K562 (cell line): ENCODE measurements at regions not wholly inside any gene's neighbourhood (a gene's known extent, or its start where the extent isn't known, plus 50 kb on each side); places are given as distances from the start of the nearest gene placed in this dataset.

ENCODE experiments used
- ATAC-seq: fragments of 200-7000 bp; cut with Tn5 transposase; 3 replicates; pipeline ENCODE4 v1.9.1; 2020; ENCODE audit warnings: moderate library complexity
- BruUV-seq: library from RNA; stranded (reverse); fragments of 400-500 nt; replicated peaks from 2 replicates; lab custom pipeline; 2021; lab: Mats Ljungman, UMichigan
- CTCF ChIA-PET: fragments of 300-600 bp; formaldehyde crosslinking; extraction: SDS; loops from one replicate; lab custom pipeline; 2021; ENCODE audit warnings: low intra/inter-chr PET ratio; lab: Yijun Ruan, JAX
- POLR2A ChIA-PET: fragments of 300-600, 350-650 bp; sonication (Branson Sonifier 250); formaldehyde crosslinking; extraction: SDS; loops from one replicate; lab custom pipeline; 2021; ENCODE audit warnings: antibody characterized with exemption, inconsistent platforms; lab: Yijun Ruan, JAX
- DNase-seq, 4 experiments: peaks; one replicate each; pipeline versions ENCODE4 v3.0.0 to v3.0.0-alpha.2; 2011 to 2018; ENCODE audit warnings: low spot score in 3 of 4, mixed read lengths in 3 of 4; ENCODE audit errors: extremely low read depth in 1 of 4
- FAIRE-seq: peaks from 2 replicates; lab custom pipeline; 2011; peaks lifted over from hg19 to GRCh38; lab: Jason Lieb, UNC
- H2AFZ ChIP-seq: 2 replicates; pipeline ENCODE4 v1.6.0; 2011; ENCODE audit warnings: low read depth, low read length, control low read depth, inconsistent platforms
- H3K27ac ChIP-seq: fragments of 200-600 bp; 3 replicates; pipeline ENCODE4 v1.8.0; 2011; ENCODE audit warnings: low read depth, mild to moderate bottlenecking, control low read depth, inconsistent platforms, low read length, moderate library complexity, mixed read lengths; ENCODE audit errors: extremely low read depth
- H3K27me3 ChIP-seq, 2 experiments: fragments of 300-600 bp in 1 of 2; 2 replicates in 1 of 2; 3 replicates in 1 of 2; pipeline versions ENCODE4 v1.6.0 to v1.8.0; 2011; ENCODE audit warnings: inconsistent platforms in 2 of 2, low read length in 2 of 2, mild to moderate bottlenecking in 1 of 2, mixed read lengths in 1 of 2, moderate library complexity in 1 of 2; ENCODE audit not compliant: control insufficient read depth in 2 of 2, insufficient read depth in 2 of 2
- H3K36me3 ChIP-seq: fragments of 300-600 bp; 3 replicates; pipeline ENCODE4 v1.8.0; 2011; ENCODE audit warnings: mild to moderate bottlenecking, low read length, inconsistent platforms; ENCODE audit not compliant: control insufficient read depth, insufficient read depth
- H3K4me1 ChIP-seq, 2 experiments: fragments of 200-600 bp in 1 of 2; replicated peaks in 1 of 2; 2 replicates in 1 of 2; 3 replicates in 1 of 2; pipeline versions ENCODE4 v1.5.1 to v1.8.0; 2011; ENCODE audit warnings: inconsistent platforms in 2 of 2, low read length in 2 of 2, mild to moderate bottlenecking in 1 of 2, mixed read lengths in 1 of 2, moderate library complexity in 1 of 2; ENCODE audit not compliant: control insufficient read depth in 2 of 2, insufficient read depth in 2 of 2
- H3K4me2 ChIP-seq: 2 replicates; pipeline ENCODE4 v1.6.1; 2011; ENCODE audit warnings: low read length, control low read depth, inconsistent platforms, mixed read lengths; ENCODE audit not compliant: insufficient read depth
- H3K4me3 ChIP-seq: fragments of 200-600 bp; sonication (generic), shearing (Covaris generic); 2 replicates; pipeline ENCODE4 v1.5.1; 2016; ENCODE audit warnings: control low read depth, inconsistent platforms
- H3K79me2 ChIP-seq: fragments of 200-600 bp; 3 replicates; pipeline ENCODE4 v1.8.0; 2011; ENCODE audit warnings: low read length, inconsistent platforms; ENCODE audit not compliant: control insufficient read depth, insufficient read depth
- H3K9ac ChIP-seq, 2 experiments: 2 replicates each; pipeline versions ENCODE4 v1.6.0 to v1.6.1; 2011; ENCODE audit warnings: low read depth in 2 of 2, low read length in 2 of 2, control low read depth in 1 of 2, inconsistent platforms in 1 of 2, mild to moderate bottlenecking in 1 of 2, mixed read lengths in 1 of 2; ENCODE audit not compliant: insufficient read depth in 1 of 2
- H3K9me1 ChIP-seq: one replicate; pipeline ENCODE4 v1.6.0; 2011; ENCODE audit warnings: inconsistent platforms, mild to moderate bottlenecking, low read length, moderate library complexity; ENCODE audit not compliant: control insufficient read depth, insufficient read depth
- H3K9me3 ChIP-seq: replicated peaks from 2 replicates; pipeline ENCODE4 v1.5.1; 2011; ENCODE audit warnings: low read depth, low read length, inconsistent platforms; ENCODE audit not compliant: control insufficient read depth, insufficient read depth
- H4K20me1 ChIP-seq: replicated peaks from 2 replicates; pipeline ENCODE4 v1.6.1; 2011; ENCODE audit warnings: low read length, inconsistent platforms, mixed read lengths; ENCODE audit not compliant: control insufficient read depth, insufficient read depth
- GATAD2B ChIP-seq: fragments of 450-650 bp; IDR thresholded peaks from 2 replicates; pipeline ENCODE4 v1.6.1; 2017; ENCODE audit warnings: mild to moderate bottlenecking, borderline replicate concordance
- HDAC1 ChIP-seq, 2 experiments: fragments of 450-650 bp; IDR thresholded peaks; 2 replicates each; pipeline ENCODE4 v1.6.1; 2016 to 2017; ENCODE audit warnings: inconsistent platforms in 1 of 2, mild to moderate bottlenecking in 1 of 2, moderate library complexity in 1 of 2
- HMGN3 ChIP-seq: IDR thresholded peaks from 2 replicates; pipeline ENCODE4 v1.6.1; 2011; ENCODE audit warnings: borderline replicate concordance, low read depth, mild to moderate bottlenecking, mixed read lengths, low read length; ENCODE audit not compliant: insufficient read length; ENCODE audit errors: extremely low read depth
- HSF4 ChIP-seq: fragments of 250-450 bp; sonication (Bioruptor Pico); IDR thresholded peaks from 2 replicates; pipeline ENCODE4 v2.1.2; 2022; ENCODE audit warnings: mild to moderate bottlenecking, moderate library complexity, borderline replicate concordance
- KAT7 ChIP-seq: sonication (generic); formaldehyde crosslinking; IDR thresholded peaks from 2 replicates; pipeline ENCODE4 v1.8.0; 2022; ENCODE audit warnings: missing genetic modification reagents, mild to moderate bottlenecking, borderline replicate concordance
- MEIS2 ChIP-seq: fragments of 450-650 bp; IDR thresholded peaks from 2 replicates; pipeline ENCODE4 v1.6.1; 2014; ENCODE audit warnings: mild to moderate bottlenecking; ENCODE audit not compliant: partially characterized antibody
- MNT ChIP-seq, 2 experiments: fragments of 450-650 bp; conservative IDR thresholded peaks; 2 replicates each; pipeline ENCODE4 v1.6.1; 2017; ENCODE audit warnings: mild to moderate bottlenecking in 2 of 2, moderate library complexity in 2 of 2
- MTF1 ChIP-seq: fragments of 250-450 bp; sonication (Bioruptor Pico); IDR thresholded peaks from 2 replicates; pipeline ENCODE4 v1.9.0; 2021; ENCODE audit warnings: moderate library complexity, mild to moderate bottlenecking, inconsistent platforms, borderline replicate concordance
- NR2F6 ChIP-seq: fragments of 450-650 bp; formaldehyde crosslinking; IDR thresholded peaks from 2 replicates; pipeline ENCODE4 v1.4.0; 2020; ENCODE audit warnings: mild to moderate bottlenecking
- PURB ChIP-seq: sonication (generic); formaldehyde crosslinking; IDR thresholded peaks from 2 replicates; pipeline ENCODE4 v1.9.0; 2021; ENCODE audit warnings: low read depth, mild to moderate bottlenecking, missing genetic modification reagents
- UBTF ChIP-seq, 2 experiments: IDR thresholded peaks; 2 replicates each; pipeline ENCODE4 v1.6.1; 2012; ENCODE audit warnings: improper control_type of control experiment in 2 of 2, low read depth in 2 of 2, low read length in 2 of 2, borderline replicate concordance in 1 of 2
- ZNF175 ChIP-seq: fragments of 200-800 bp; sonication (Bioruptor generic); IDR thresholded peaks from 2 replicates; pipeline ENCODE4 v1.6.1; 2016; ENCODE audit warnings: low read depth, mild to moderate bottlenecking, missing genetic modification characterization, missing compliant biosample characterization
- ZNF668 ChIP-seq: fragments of 250-450 bp; sonication (Bioruptor Pico); IDR thresholded peaks from 2 replicates; pipeline ENCODE4 v1.8.0; 2022; ENCODE audit warnings: mild to moderate bottlenecking, inconsistent platforms
- WGBS: fragments of 100-300 bp; shearing (Covaris generic); methylation state at CpG from one replicate; pipeline ENCODE4 v1.1.6; 2016; ENCODE audit warnings: low coverage, mixed read lengths; ENCODE audit not compliant: insufficient coverage; ENCODE audit errors: missing lambda C conversion rate; 5-methylcytosine and 5-hydroxymethylcytosine counted together
- in situ Hi-C: fragments of 300-500 bp; cut with MboI; formaldehyde crosslinking; loops from 4 replicates; pipeline ENCODE4 v1.15.0; 2018; ENCODE audit warnings: inconsistent platforms, mixed read lengths
- intact Hi-C: fragments of 100-400 bp; cut with micrococcal nuclease; formaldehyde crosslinking; loops from 2 replicates; pipeline ENCODE4 v1.14.2; 2022
- TF ChIP-seq, protein P1 (sequence below): fragments of 250-450 bp; sonication (Bioruptor Pico); IDR thresholded peaks from 2 replicates; pipeline ENCODE4 v1.4.0; 2020; ENCODE audit warnings: mild to moderate bottlenecking, moderate library complexity
- TF ChIP-seq, protein P2 (sequence below): sonication (generic); formaldehyde crosslinking; IDR thresholded peaks from 2 replicates; pipeline ENCODE4 v1.8.0; 2023; ENCODE audit warnings: mild to moderate bottlenecking, missing genetic modification reagents

DNA sequence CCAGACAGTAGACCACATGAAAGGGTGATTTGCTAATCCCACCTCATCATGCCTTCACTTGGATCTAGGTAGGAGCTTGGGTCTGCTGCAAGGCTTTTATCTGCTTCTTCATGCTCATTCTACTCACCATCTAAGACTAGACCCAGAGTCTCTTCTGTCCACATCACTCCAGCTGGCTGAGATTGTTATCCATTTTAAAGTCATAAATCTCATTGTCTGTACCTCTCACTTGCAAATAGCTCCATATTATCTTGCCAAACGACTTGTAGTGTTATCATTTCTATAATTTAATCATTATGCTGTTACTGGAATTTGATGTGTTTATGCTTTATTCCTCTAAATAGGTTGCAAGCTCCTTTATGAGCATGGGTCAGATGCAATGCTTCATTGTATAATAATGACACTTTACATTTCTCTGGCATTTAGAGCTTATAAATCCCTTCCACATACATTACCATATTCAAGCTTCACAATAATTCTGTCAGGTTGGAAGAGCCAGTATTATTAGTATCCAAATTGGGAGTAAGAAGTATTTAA is 254.2 kb upstream of the SORL1-AS1 start:
- Histone ChIP-seq H3K4me3 (no peak overlapping the region), H3K36me3 (no peaks in the 10 kb centered on the region), H2AFZ (no peak overlapping the region), H3K27me3 (no peaks in the 10 kb centered on the region), H3K4me2 (no peak overlapping the region), H3K79me2 (no peaks in the 10 kb centered on the region), H3K9ac (no peak overlapping the region), H4K20me1 (no peaks in the 10 kb centered on the region), H3K9me3 (no peaks in the 10 kb centered on the region), H3K27ac (no peak overlapping the region), H3K9me1 (no peaks in the 10 kb centered on the region), H3K4me1 (no peaks in the 10 kb centered on the region)
- POLR2A ChIA-PET, result interaction anchor here (0.5 kb wide), 1 partner anchor 456 kb away, joined by 3 read pairs; no protein-coding TSS in a partner anchor
- 0% methylated on average over 1 of the region's 1 CpG for WGBS
- no peak for DNase-seq
- BruUV-seq, result no TSS peak
- FAIRE-seq, result no peak
- CTCF ChIA-PET, result no interaction called here
- intact Hi-C loops, result no loop called here
- no peak for ATAC-seq
- in situ Hi-C loops, result no loop called here
- TF ChIP-seq NR2F6, result no peak
- TF ChIP-seq ZNF175 (CRISPR knock-in tag), result no peak
- no peak for TF ChIP-seq UBTF (IDR thresholded peaks at IDR 0.05; ENCODE audit: borderline replicate concordance in 1 of 2, low read depth in 2 of 2, low read length in 2 of 2)
- no peak for TF ChIP-seq PURB (CRISPR knock-in tag)
- TF ChIP-seq ZNF668 (CRISPR knock-in tag), result no peak
- TF ChIP-seq MNT (conservative IDR thresholded peaks at IDR 0.05), result no peak
- TF ChIP-seq HSF4, result no peak
- no peak for TF ChIP-seq HDAC1 (IDR thresholded peaks at IDR 0.05)
- TF ChIP-seq MEIS2, result no peak
- TF ChIP-seq MTF1 (CRISPR knock-in tag), result no peak
- no peak for TF ChIP-seq GATAD2B
- TF ChIP-seq, protein P1, sequence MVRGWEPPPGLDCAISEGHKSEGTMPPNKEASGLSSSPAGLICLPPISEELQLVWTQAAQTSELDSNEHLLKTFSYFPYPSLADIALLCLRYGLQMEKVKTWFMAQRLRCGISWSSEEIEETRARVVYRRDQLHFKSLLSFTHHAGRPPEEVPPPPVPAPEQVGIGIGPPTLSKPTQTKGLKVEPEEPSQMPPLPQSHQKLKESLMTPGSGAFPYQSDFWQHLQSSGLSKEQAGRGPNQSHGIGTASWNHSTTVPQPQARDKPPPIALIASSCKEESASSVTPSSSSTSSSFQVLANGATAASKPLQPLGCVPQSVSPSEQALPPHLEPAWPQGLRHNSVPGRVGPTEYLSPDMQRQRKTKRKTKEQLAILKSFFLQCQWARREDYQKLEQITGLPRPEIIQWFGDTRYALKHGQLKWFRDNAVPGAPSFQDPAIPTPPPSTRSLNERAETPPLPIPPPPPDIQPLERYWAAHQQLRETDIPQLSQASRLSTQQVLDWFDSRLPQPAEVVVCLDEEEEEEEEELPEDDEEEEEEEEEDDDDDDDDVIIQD, result no peak
- TF ChIP-seq KAT7 (CRISPR knock-in tag), result no peak
- TF ChIP-seq, protein P2, sequence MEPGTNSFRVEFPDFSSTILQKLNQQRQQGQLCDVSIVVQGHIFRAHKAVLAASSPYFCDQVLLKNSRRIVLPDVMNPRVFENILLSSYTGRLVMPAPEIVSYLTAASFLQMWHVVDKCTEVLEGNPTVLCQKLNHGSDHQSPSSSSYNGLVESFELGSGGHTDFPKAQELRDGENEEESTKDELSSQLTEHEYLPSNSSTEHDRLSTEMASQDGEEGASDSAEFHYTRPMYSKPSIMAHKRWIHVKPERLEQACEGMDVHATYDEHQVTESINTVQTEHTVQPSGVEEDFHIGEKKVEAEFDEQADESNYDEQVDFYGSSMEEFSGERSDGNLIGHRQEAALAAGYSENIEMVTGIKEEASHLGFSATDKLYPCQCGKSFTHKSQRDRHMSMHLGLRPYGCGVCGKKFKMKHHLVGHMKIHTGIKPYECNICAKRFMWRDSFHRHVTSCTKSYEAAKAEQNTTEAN (CRISPR knock-in tag), result no peak
- TF ChIP-seq HMGN3, result no peak
